Neuronal stem cell (in vitro differentiated cells): ENCODE measurements at regions not wholly inside any gene's neighbourhood (a gene's known extent, or its start where the extent isn't known, plus 50 kb on each side); places are given as distances from the start of the nearest gene placed in this dataset.

Source experiments
- DNase-seq: peaks from one replicate; pipeline ENCODE4 v3.0.0-alpha.2; 2013; ENCODE audit warnings: low spot score
- H2AFZ ChIP-seq: one replicate; pipeline ENCODE4 v1.6.1; 2013; ENCODE audit warnings: mild to moderate bottlenecking, low read length, inconsistent platforms
- H2AK5ac ChIP-seq: 2 replicates; pipeline ENCODE4 v1.6.1; 2013; ENCODE audit warnings: low read depth, mild to moderate bottlenecking, inconsistent platforms, low read length, moderate library complexity, mixed read lengths
- H2BK120ac ChIP-seq: 2 replicates; pipeline ENCODE4 v1.6.1; 2013; ENCODE audit warnings: low read depth, mild to moderate bottlenecking, inconsistent platforms, low read length, moderate library complexity, mixed read lengths
- H2BK12ac ChIP-seq: one replicate; pipeline ENCODE4 v1.6.1; 2013; ENCODE audit warnings: low read length, inconsistent platforms
- H2BK15ac ChIP-seq: 2 replicates; pipeline ENCODE4 v1.6.1; 2013; ENCODE audit warnings: mild to moderate bottlenecking, low read length, inconsistent platforms, mixed read lengths
- H2BK5ac ChIP-seq: one replicate; pipeline ENCODE4 v1.6.1; 2013; ENCODE audit warnings: inconsistent platforms, mild to moderate bottlenecking, low read length, moderate library complexity
- H3K14ac ChIP-seq: one replicate; pipeline ENCODE4 v1.6.1; 2013; ENCODE audit warnings: low read length, inconsistent platforms
- H3K18ac ChIP-seq: 2 replicates; pipeline ENCODE4 v1.6.1; 2013; ENCODE audit warnings: low read length, inconsistent platforms
- H3K23ac ChIP-seq: 2 replicates; pipeline ENCODE4 v1.6.1; 2013; ENCODE audit warnings: low read depth, mild to moderate bottlenecking, mixed read lengths, low read length, inconsistent platforms; ENCODE audit not compliant: poor library complexity
- H3K27ac ChIP-seq: replicated peaks from 3 replicates; pipeline ENCODE4 v1.5.1; 2013; ENCODE audit warnings: low read length, inconsistent platforms
- H3K27me3 ChIP-seq, 3 experiments: 2 replicates each; pipeline ENCODE4 v1.6.1; 2013; ENCODE audit warnings: low read length in 3 of 3, mild to moderate bottlenecking in 2 of 3, inconsistent platforms in 1 of 3, low read depth in 1 of 3, mixed read lengths in 1 of 3, moderate library complexity in 1 of 3; ENCODE audit not compliant: control insufficient read depth in 3 of 3, insufficient read depth in 3 of 3
- H3K36me3 ChIP-seq, 2 donors: replicated peaks in 1 of 2; 2 replicates each; pipeline ENCODE4 v1.6.1; 2013; ENCODE audit warnings: low read length in 2 of 2; ENCODE audit not compliant: control insufficient read depth in 2 of 2, insufficient read depth in 2 of 2
- H3K4ac ChIP-seq: 2 replicates; pipeline ENCODE4 v1.6.1; 2013; ENCODE audit warnings: inconsistent platforms, mild to moderate bottlenecking, low read length, moderate library complexity
- H3K4me1 ChIP-seq, 2 donors: 1 replicate in 1 of 2; 2 replicates in 1 of 2; pipeline ENCODE4 v1.6.1; 2013; ENCODE audit warnings: low read length in 2 of 2, low read depth in 1 of 2; ENCODE audit not compliant: control insufficient read depth in 2 of 2, insufficient read depth in 1 of 2
- H3K4me2 ChIP-seq: one replicate; pipeline ENCODE4 v1.6.1; 2013; ENCODE audit warnings: mild to moderate bottlenecking, low read length, inconsistent platforms; ENCODE audit not compliant: insufficient read depth, poor library complexity, severe bottlenecking
- H3K4me3 ChIP-seq, 2 donors: 2 replicates each; pipeline ENCODE4 v1.5.1; 2013; ENCODE audit warnings: low read length in 2 of 2, mild to moderate bottlenecking in 2 of 2, inconsistent platforms in 1 of 2, moderate library complexity in 1 of 2
- H3K79me1 ChIP-seq: one replicate; pipeline ENCODE4 v1.6.1; 2013; ENCODE audit warnings: low read depth, mild to moderate bottlenecking, inconsistent platforms, low read length, moderate library complexity
- H3K9ac ChIP-seq: one replicate; pipeline ENCODE4 v1.6.1; 2013; ENCODE audit warnings: mild to moderate bottlenecking, low read depth, low read length, inconsistent platforms; ENCODE audit not compliant: poor library complexity
- H3K9me3 ChIP-seq, 2 donors: replicated peaks in 1 of 2; 2 replicates each; pipeline versions ENCODE3 to v1.6.1; 2013; ENCODE audit warnings: low read length in 2 of 2, mild to moderate bottlenecking in 2 of 2, inconsistent platforms in 1 of 2, low read depth in 1 of 2, mixed read lengths in 1 of 2, moderate library complexity in 1 of 2; ENCODE audit not compliant: control insufficient read depth in 2 of 2, insufficient read depth in 1 of 2
- H4K8ac ChIP-seq: one replicate; pipeline ENCODE4 v1.6.1; 2013; ENCODE audit warnings: low read depth, mild to moderate bottlenecking, inconsistent platforms, low read length, moderate library complexity
- H4K91ac ChIP-seq: one replicate; pipeline ENCODE4 v1.6.1; 2013; ENCODE audit warnings: low read length, low read depth, mild to moderate bottlenecking, inconsistent platforms; ENCODE audit not compliant: poor library complexity
- WGBS, 2 donors: extraction: QIAGEN DNeasy Blood & Tissue Kit; methylation state at CpG; one replicate each; pipeline ENCODE4 v1.1.7; 2013; ENCODE audit warnings: missing lambda C conversion rate in 2 of 2, mixed read lengths in 1 of 2; ENCODE audit not compliant: insufficient read length in 2 of 2, insufficient replicate concordance in 1 of 2; ENCODE audit errors: extremely low coverage in 2 of 2; 5-methylcytosine and 5-hydroxymethylcytosine counted together

DNA sequence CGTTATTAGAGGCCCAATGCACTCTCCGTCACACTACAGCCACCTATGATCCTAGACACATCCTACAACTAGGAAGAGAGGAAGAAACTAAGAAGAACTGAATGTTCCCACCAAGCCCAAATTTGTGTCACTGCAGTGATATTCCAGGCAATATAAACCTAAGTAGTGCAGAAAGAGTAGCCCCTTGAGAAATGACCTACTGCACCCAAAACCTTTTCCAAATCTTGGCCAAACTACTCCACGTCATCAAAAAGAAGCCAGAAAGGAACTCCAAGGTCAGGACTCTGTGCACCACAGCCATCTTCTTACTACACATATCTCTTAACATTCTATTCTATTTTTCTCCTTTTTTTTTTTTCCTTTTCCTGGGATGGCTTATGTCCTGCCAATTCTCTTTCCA, 60.2 kb downstream of the ADAMTS1 start:
- Histone ChIP-seq H3K18ac (no peak overlapping the region), H2BK5ac (no peak overlapping the region), H2BK15ac (no peak overlapping the region), H3K9ac (no peak overlapping the region), H3K36me3 (no peaks in the 10 kb centered on the region), H2BK120ac (no peak overlapping the region), H2AFZ (no peak overlapping the region), H3K14ac (no peak overlapping the region), H3K4me1 (no peaks in the 10 kb centered on the region), H2BK12ac (no peak overlapping the region), H3K27me3 (no peaks in the 10 kb centered on the region), H3K4me3 (no peak overlapping the region), H4K91ac (no peak overlapping the region), H4K8ac (no peak overlapping the region), H2AK5ac (no peak overlapping the region), H3K79me1 (no peaks in the 10 kb centered on the region), H3K9me3 (no peaks in the 10 kb centered on the region), H3K23ac (no peak overlapping the region), H3K27ac (no peak overlapping the region), H3K4ac (no peak overlapping the region), H3K4me2 (no peak overlapping the region)
- no peak for DNase-seq
- no CpG with 5 or more reads among the region's 3 CpGs for WGBS, 2 donors

DNA sequence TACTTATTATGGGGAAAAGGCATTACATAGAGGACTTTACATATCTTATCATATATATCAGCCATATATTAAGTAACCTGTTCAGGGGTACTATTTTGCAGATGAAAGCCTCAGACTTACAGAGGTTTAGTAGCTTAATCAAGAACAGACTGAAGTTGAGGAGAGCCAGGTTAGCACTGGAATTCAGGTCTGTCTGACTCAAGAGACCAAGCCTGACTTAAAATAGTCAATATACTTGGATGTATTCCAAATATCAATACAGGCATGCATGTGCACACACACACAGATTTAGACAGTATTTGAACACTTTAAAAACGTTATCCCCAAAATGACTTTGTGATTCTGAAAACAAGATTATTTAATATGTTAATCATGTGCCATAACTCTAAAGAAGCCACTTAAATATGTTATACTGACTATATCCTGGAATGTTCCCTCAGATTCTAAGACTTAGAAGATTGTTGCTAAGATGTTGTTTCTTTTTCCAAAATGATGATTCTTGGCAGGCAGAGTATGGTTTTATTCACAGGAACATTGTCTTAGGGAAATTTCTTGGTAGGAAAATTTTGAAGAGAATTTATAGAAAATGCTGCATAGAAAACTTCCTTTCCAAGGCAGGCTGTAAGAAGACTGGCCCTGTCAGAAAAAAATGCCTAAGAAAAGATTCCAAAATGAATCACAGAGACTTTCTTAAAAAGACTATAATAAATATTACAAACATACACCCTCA, 61.6 kb downstream of the ADAMTS1 start:
- Histone ChIP-seq H3K9ac (no peak overlapping the region), H2BK12ac (no peak overlapping the region), H2AFZ (no peak overlapping the region), H3K18ac (no peak overlapping the region), H3K4me3 (no peak overlapping the region), H3K4me2 (no peak overlapping the region), H2BK15ac (no peak overlapping the region), H4K8ac (no peak overlapping the region), H3K14ac (no peak overlapping the region), H2AK5ac (no peak overlapping the region), H4K91ac (no peak overlapping the region), H2BK120ac (no peak overlapping the region), H3K4me1 (no peaks in the 10 kb centered on the region), H3K4ac (no peak overlapping the region), H3K27me3 (no peaks in the 10 kb centered on the region), H3K27ac (no peak overlapping the region), H2BK5ac (no peak overlapping the region), H3K9me3 (no peaks in the 10 kb centered on the region), H3K23ac (no peak overlapping the region), H3K79me1 (no peaks in the 10 kb centered on the region), H3K36me3 (no peaks in the 10 kb centered on the region)
- no peak for DNase-seq
- WGBS, 2 donors: no CpG with 5 or more reads among the region's 1 CpG

DNA sequence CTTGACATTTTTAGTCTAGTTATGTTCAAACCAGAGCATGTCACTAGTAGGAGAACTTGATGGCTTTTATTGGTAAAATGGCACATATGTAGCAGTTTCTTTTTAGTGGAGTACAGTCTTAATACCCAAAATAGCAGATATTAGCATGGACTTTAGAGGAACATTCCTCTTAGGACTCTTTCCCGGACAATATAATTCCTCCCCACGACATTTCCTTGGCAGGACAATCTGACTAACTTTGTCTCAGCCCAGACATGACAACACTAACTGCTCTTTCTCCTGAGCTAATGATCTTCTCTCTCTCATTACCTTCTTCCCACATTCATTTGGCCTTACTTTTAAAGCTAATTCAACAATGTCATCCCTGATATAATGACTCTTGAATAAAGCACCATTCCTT, 62.5 kb downstream of the ADAMTS1 start:
- H3K4me1 ChIP-seq: no peaks in the 10 kb centered on the region
- no peak overlapping the region for H3K18ac ChIP-seq
- no peaks in the 10 kb centered on the region for H3K9me3 ChIP-seq
- no peak overlapping the region for H3K4ac ChIP-seq
- no peak for DNase-seq
- no peaks in the 10 kb centered on the region for H3K79me1 ChIP-seq
- H2BK12ac ChIP-seq: no peak overlapping the region
- H3K23ac ChIP-seq: no peak overlapping the region
- no peak overlapping the region for H2AFZ ChIP-seq
- no peaks in the 10 kb centered on the region for H3K36me3 ChIP-seq
- no peaks in the 10 kb centered on the region for H3K27me3 ChIP-seq
- no peak overlapping the region for H3K14ac ChIP-seq
- H3K4me3 ChIP-seq: no peak overlapping the region
- no peak overlapping the region for H2BK120ac ChIP-seq
- no peak overlapping the region for H2BK15ac ChIP-seq
- no peak overlapping the region for H2AK5ac ChIP-seq
- no peak overlapping the region for H3K27ac ChIP-seq
- no CpG with 5 or more reads among the region's 2 CpGs for WGBS, 2 donors
- H4K91ac ChIP-seq: no peak overlapping the region
- H3K9ac ChIP-seq: no peak overlapping the region
- H3K4me2 ChIP-seq: no peak overlapping the region
- no peak overlapping the region for H2BK5ac ChIP-seq
- H4K8ac ChIP-seq: no peak overlapping the region

DNA sequence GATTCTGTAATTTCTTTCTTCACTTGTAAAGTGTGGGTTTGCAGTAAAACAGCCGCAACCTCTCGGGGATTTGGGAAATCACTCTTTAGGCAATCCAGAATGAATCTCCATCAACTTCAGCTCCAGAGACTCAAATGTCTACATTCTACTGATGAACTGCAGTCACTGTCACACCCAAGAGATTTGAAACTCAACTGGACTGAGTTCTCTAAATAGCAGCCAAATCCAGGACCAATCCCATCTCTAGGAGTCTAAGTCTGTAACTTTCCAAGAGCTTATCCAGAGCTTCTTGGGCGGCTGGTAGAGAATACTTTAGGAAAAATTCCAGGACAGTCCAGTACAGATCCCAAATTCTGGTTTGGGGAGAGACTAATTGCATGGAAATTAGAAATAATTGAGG, 62.9 kb downstream of the ADAMTS1 start:
- WGBS, 2 donors: no CpG with 5 or more reads among the region's 3 CpGs
- no peak overlapping the region for H3K9ac ChIP-seq
- no peak overlapping the region for H2BK120ac ChIP-seq

More for the DNA sequence above, 62.9 kb downstream of the ADAMTS1 start:
- Histone ChIP-seq H2BK12ac (no peak overlapping the region), H3K4me2 (no peak overlapping the region), H3K4me3 (no peak overlapping the region), H2BK5ac (no peak overlapping the region), H2BK15ac (no peak overlapping the region), H2AK5ac (no peak overlapping the region), H3K36me3 (no peaks in the 10 kb centered on the region), H4K91ac (no peak overlapping the region), H3K14ac (no peak overlapping the region), H3K4me1 (no peaks in the 10 kb centered on the region), H4K8ac (no peak overlapping the region), H3K27me3 (no peaks in the 10 kb centered on the region), H3K9me3 (no peaks in the 10 kb centered on the region), H2AFZ (no peak overlapping the region), H3K18ac (no peak overlapping the region), H3K23ac (no peak overlapping the region), H3K79me1 (no peaks in the 10 kb centered on the region), H3K4ac (no peak overlapping the region), H3K27ac (no peak overlapping the region)
- no peak for DNase-seq
